ENCODE measurements at regions not wholly inside any gene's neighbourhood (a gene's known extent, or its start where the extent isn't known, plus 50 kb on each side); places are given as distances from the start of the nearest gene placed in this dataset.

GRCh38 chr2:116749994-116750393 lies 1064.5 kb upstream of the DDX18 start:
- no peak overlapping the region for H3K27ac ChIP-seq
- TF ChIP-seq CTCF (conservative IDR thresholded peaks at IDR 0.05) (no peak), ZFX (IDR thresholded peaks at IDR 0.05) (no peak)

GRCh38 chr2:116754381-116755101 lies 1060.0 kb upstream of the DDX18 start:
- H3K27ac ChIP-seq: no peak overlapping the region
- TF ChIP-seq CTCF (conservative IDR thresholded peaks at IDR 0.05): no peak
- no peak for TF ChIP-seq ZFX (IDR thresholded peaks at IDR 0.05)

GRCh38 chr2:116761864-116762263 lies 1052.6 kb upstream of the DDX18 start:
- no peak overlapping the region for H3K27ac ChIP-seq
- TF ChIP-seq ZFX (IDR thresholded peaks at IDR 0.05): no peak
- TF ChIP-seq CTCF (conservative IDR thresholded peaks at IDR 0.05): no peak

- TF ChIP-seq CTCF (conservative IDR thresholded peaks at IDR 0.05): no peak
- TF ChIP-seq ZFX (IDR thresholded peaks at IDR 0.05): no peak
- H3K27ac ChIP-seq: no peak overlapping the region
These were observed 1045.0 kb upstream of the DDX18 start for GRCh38 chr2:116769514-116769913.

- TF ChIP-seq ZFX (IDR thresholded peaks at IDR 0.05): no peak
- TF ChIP-seq CTCF (conservative IDR thresholded peaks at IDR 0.05): no peak
- no peak overlapping the region for H3K27ac ChIP-seq
These were observed 1037.9 kb upstream of the DDX18 start for GRCh38 chr2:116776556-116776955.

GRCh38 chr2:116787848-116788247 lies 1026.6 kb upstream of the DDX18 start:
- TF ChIP-seq ZFX (IDR thresholded peaks at IDR 0.05): no peak
- no peak for TF ChIP-seq CTCF (conservative IDR thresholded peaks at IDR 0.05)
- H3K27ac ChIP-seq: no peak overlapping the region

GRCh38 chr2:116802671-116803070 lies 1011.8 kb upstream of the DDX18 start:
- no peak for TF ChIP-seq ZFX (IDR thresholded peaks at IDR 0.05)
- TF ChIP-seq CTCF (conservative IDR thresholded peaks at IDR 0.05): no peak

More at GRCh38 chr2:116802671-116803070, 1011.8 kb upstream of the DDX18 start:
- H3K27ac ChIP-seq: no peak overlapping the region

Measured in C4-2B (cell line).